GM19043 (cell line): ENCODE measurements at regions not wholly inside any gene's neighbourhood (a gene's known extent, or its start where the extent isn't known, plus 50 kb on each side); places are given as distances from the start of the nearest gene placed in this dataset.

ENCODE experiments used
- ATAC-seq: cut with Tn5 transposase; IDR thresholded peaks from one replicate; pipeline ENCODE4 v1.9.1; 2021; ENCODE audit warnings: low read depth; ENCODE audit not compliant: unreplicated experiment

- no peak for ATAC-seq
Measured at GRCh38 chr7:25947669-25948516, 204.1 kb upstream of the NFE2L3 start.

GRCh38 chr7:25949736-25950487 is 202.1 kb upstream of the NFE2L3 start:
- ATAC-seq: no peak

GRCh38 chr7:25950488-25951413 is 201.2 kb upstream of the NFE2L3 start:
- peak; percentile 85 for ATAC-seq

GRCh38 chr7:25951414-25952260 is 200.4 kb upstream of the NFE2L3 start:
- no peak for ATAC-seq

- ATAC-seq: no peak
Measured at GRCh38 chr7:25952261-25953057, 199.5 kb upstream of the NFE2L3 start.

GRCh38 chr7:25953859-25954258 is 198.1 kb upstream of the NFE2L3 start:
- no peak for ATAC-seq

GRCh38 chr7:25954395-25954794 is 197.6 kb upstream of the NFE2L3 start:
- no peak for ATAC-seq

- no peak for ATAC-seq
Measured at GRCh38 chr7:25959168-25959734, 192.7 kb upstream of the NFE2L3 start.

- ATAC-seq: no peak
Measured at GRCh38 chr7:25963733-25964132, 188.3 kb upstream of the NFE2L3 start.

GRCh38 chr7:25964483-25964991 is 187.5 kb upstream of the NFE2L3 start:
- peak; percentile 31 for ATAC-seq

- no peak for ATAC-seq
Measured at GRCh38 chr7:25965405-25966123, 186.4 kb upstream of the NFE2L3 start.

- no peak for ATAC-seq
Measured at GRCh38 chr7:25966469-25966868, 185.5 kb upstream of the NFE2L3 start.

- ATAC-seq: peak; percentile 33
Measured at GRCh38 chr7:25967278-25968204, 184.5 kb upstream of the NFE2L3 start.

- ATAC-seq: peak; percentile 44
Measured at GRCh38 chr7:25968205-25968993, 183.6 kb upstream of the NFE2L3 start.

GRCh38 chr7:25970356-25970755 is 181.6 kb upstream of the NFE2L3 start:
- ATAC-seq: no peak

GRCh38 chr7:25970911-25971310 is 181.1 kb upstream of the NFE2L3 start:
- ATAC-seq: no peak
